HG03139 (cell line): ENCODE measurements at regions not wholly inside any gene's neighbourhood (a gene's known extent, or its start where the extent isn't known, plus 50 kb on each side); places are given as distances from the start of the nearest gene placed in this dataset.

Experiments
- ATAC-seq: cut with Tn5 transposase; IDR thresholded peaks from one replicate; pipeline ENCODE4 v1.9.1; 2021; ENCODE audit not compliant: unreplicated experiment

DNA sequence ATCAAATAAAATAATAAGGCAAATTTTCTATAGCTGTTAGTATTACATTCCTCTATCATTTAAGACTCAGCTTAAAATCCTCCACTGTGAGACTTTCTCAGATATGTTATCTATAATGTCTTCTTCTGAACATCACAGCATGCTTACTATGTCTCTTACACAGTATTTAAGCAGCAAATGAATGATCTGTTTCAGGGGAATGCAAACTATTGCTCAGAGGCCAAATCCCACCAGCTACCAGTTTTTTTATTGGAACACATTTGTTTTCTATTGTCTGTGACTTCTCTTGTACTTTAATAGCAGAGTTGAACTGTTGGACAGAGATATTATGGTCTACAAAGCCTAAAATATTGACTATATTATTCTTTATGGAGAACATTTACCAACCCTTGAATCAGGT is 59.6 kb downstream of the C3orf38 start:
- ATAC-seq: no peak

- no peak for ATAC-seq
Measured at GRCh38 chr3:88211096-88211890, 61.5 kb downstream of the C3orf38 start.

DNA sequence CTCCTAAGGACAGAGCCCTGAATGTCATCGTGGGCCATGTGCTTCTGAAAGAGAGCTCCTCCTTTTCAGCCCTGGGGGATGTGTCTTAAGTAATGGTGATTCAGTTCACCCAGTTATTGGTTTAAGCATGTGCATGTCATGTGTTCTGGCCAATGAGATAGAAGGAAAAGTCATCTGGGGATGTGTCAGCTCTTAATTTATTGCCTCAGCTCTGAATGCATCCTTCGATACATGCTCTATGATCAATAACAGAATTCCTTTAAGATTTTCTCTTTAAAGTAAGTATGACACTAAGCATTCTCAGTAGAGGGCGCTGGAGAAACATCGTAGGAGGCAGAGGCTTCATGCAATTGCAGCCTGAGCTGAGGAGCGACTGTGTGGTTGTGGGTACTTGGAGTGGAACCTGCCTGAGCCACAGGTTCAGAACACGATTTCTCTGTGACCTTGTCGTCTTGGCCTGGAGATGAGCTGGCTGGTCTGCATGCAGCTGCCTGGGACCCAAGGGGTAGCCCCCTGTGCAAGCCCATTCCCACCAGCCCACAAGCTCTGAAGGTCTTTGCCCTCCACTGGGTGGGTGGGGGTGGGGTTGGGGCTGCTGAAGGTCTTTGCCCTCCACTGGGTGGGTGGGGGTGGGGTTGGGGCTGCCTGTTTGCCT is 69.5 kb downstream of the C3orf38 start:
- peak; percentile 66 for ATAC-seq

- no peak for ATAC-seq
Measured at GRCh38 chr3:88220126-88220525, 70.4 kb downstream of the C3orf38 start.

GRCh38 chr3:88221726-88222125 is 72.0 kb downstream of the C3orf38 start:
- no peak for ATAC-seq

GRCh38 chr3:88222343-88222742 is 72.6 kb downstream of the C3orf38 start:
- no peak for ATAC-seq

- no peak for ATAC-seq
Measured at GRCh38 chr3:88225326-88226008, 75.7 kb downstream of the C3orf38 start.

DNA sequence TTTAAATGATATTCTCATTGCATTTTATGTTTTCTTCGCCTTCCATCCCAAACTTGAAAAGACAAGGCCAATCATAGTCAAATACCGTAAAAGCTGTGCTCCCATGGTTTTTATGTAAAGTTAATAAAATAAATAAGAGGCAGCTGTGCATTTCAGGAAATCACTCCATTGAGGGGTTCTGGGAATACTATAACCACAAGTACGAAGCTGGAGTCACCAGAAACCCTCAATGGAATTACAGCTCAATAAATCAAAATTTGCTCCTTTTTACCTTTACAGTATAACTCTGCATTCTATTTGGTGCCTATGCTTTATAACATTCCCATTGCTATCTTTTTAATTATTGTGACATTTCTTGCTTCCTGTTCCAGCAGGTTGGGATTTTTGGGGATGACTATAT is 77.2 kb downstream of the C3orf38 start:
- no peak for ATAC-seq

DNA sequence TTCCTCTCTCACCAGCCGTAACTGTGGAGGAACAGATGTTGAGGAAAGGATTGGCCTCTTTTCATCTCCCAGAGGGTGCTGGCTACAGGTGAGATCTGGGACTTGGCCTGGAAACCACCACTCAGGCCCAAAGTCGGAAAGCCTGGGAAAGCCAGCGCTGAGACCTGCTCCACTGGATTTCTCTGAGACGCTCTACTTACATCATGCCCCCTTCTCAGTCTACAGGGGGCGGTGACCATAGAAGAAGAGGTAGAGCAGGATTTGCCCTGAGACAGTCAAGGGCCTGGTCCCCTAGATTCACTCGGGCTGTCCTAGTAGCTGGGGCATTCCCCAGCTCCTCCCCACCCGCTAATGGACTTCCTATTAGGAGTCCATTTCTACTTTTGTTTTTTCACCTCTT is 80.9 kb downstream of the C3orf38 start:
- ATAC-seq: no peak

- no peak for ATAC-seq
Measured at GRCh38 chr3:88231207-88231606, 81.4 kb downstream of the C3orf38 start.

DNA sequence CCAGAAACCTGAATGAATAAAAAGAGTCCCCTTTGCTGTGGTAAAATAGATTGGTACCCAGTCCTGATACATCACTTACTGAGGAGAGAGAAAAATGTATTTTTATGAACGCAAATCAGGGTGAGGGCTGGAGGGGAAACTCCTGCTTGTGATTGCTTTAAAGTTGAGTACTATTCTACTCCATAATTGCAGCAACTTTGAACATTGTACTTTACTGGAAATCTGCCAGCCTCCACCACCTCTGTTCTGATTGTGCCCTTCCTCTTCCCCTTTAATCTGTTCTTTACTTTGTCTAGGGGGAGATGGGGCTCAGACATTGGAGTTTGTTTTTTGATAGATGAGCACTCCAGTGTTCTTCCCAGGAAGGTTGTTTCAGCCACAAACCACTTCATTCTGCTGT is 81.9 kb downstream of the C3orf38 start:
- no peak for ATAC-seq

- ATAC-seq: no peak
Measured at GRCh38 chr3:88235102-88235501, 85.3 kb downstream of the C3orf38 start.

DNA sequence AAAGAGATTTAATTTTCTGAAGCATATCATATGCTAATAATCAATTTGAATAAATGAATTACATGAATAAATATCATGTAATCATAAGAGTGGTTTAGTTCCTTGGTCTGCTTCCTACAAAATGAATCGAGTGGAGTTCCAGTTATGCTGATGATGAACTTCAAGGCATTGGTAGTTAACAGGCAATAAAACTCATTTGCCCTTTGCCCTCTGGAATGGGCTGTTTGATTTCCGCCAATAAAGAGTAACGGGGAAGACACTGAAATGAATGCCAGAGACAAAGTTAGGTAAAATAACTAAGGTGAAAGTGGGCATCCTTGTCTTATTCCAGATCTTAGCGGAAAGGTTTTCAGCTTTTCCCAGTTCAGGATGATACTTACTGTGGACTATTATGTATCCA is 90.1 kb downstream of the C3orf38 start:
- ATAC-seq: no peak

DNA sequence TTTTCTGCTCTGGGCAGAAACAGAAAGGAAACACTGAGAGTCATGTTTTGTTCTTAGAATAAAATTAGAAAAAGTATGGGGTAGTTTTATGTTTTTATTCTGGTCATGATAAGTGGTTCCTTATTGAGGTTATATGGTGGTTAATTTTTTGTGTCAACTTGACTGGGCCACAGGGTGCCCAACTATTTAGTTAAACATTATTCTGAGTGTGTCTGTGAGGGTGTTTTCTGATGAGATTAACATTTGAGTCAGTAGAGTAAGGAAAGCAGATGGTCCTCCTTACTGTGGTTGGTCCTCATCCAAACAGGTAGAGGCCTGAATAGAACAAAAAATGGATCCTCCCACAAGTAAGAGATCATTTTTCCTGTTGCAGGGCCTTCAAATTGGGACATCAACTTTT is 98.9 kb downstream of the C3orf38 start:
- ATAC-seq: no peak

GRCh38 chr3:88259045-88259444 is 109.3 kb downstream of the C3orf38 start:
- ATAC-seq: no peak

DNA sequence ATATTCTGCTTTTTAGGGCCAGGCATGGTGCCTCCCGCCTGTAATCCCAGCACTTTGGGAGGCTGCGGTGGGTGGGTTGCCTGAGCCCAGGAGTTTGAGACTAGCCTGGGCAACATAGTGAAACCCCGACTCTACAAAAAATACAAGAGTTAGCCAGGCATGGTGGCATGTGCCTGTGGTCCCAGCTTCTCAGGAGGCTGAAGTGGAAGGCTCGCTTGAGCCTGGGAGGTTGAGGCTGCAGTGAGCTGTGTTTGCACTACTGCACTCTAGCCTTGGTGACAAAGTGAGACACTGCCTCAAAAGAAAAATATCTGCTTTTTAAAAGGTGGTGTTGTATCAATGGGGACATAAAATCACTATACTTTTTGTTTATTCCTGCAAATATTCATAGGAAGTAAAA is 112.8 kb downstream of the C3orf38 start:
- ATAC-seq: no peak

DNA sequence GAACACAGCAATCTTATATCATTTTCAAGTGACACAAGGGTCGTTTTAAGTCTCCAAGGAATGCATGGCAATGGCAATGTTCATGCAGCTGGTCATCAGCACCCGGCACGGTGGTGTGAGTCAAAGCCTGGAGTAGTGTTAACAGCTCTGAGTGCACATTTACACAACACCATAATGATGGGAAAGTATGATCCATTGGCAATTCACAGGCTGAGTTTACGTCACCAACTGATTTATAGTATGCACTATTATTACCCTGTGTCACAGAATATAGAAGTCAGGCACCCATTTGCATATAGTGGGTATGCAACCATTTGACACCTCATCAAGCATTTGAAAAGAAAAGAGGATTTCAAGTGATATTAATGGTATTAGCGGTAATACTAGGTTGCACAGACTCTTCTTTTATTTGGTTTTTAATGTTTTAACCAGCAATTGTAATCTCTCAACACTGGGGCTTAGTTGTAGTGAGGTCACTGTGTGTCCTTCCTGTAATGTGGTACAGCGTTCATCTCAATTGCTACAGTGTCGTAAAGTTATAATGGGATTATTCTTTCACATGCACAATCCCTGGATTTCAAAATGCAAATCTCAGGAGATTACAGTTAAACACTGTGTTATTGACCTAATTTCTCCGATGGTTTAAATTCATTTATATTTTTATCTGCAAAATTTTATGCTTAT is 113.8 kb downstream of the C3orf38 start:
- no peak for ATAC-seq

GRCh38 chr3:88267441-88267840 is 117.7 kb downstream of the C3orf38 start:
- ATAC-seq: no peak

- ATAC-seq: no peak
Measured at GRCh38 chr3:88267847-88268246, 118.1 kb downstream of the C3orf38 start.

GRCh38 chr3:88280326-88280725 is 130.6 kb downstream of the C3orf38 start:
- no peak for ATAC-seq

GRCh38 chr3:88282528-88283241 is 132.9 kb downstream of the C3orf38 start:
- no peak for ATAC-seq
